ENCODE measurements at regions not wholly inside any gene's neighbourhood (a gene's known extent, or its start where the extent isn't known, plus 50 kb on each side); places are given as distances from the start of the nearest gene placed in this dataset.

DNA sequence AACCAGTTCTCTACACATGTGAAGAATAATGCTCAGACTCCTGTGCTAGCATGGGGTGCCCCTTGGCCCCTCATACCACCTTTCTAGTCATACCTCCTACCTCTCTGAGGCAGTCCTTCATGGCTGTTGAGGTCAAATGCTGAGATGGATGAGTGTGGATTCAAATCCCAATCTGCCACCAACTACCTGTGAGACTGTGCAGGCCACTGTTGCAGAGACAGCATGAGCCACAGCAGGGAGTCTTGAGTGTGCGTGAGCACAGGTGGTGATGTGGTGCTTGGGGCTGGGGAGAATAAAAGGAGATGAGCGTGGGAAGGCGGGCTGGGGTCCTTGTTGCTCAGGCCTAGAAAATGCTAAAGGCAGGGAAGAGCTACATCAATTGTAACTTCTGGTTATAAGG is 218.0 kb upstream of the E2F8 start:
- intact Hi-C loops (cut with DNase I): no loop called here

GRCh38 chr11:19458231-19458630 is 217.5 kb upstream of the E2F8 start:
- intact Hi-C loops (cut with DNase I): no loop called here
- DNase-seq (ENCODE audit: low spot score): no peak

More for the DNA sequence above, 218.0 kb upstream of the E2F8 start:
- DNase-seq (ENCODE audit: low spot score): no peak

DNA sequence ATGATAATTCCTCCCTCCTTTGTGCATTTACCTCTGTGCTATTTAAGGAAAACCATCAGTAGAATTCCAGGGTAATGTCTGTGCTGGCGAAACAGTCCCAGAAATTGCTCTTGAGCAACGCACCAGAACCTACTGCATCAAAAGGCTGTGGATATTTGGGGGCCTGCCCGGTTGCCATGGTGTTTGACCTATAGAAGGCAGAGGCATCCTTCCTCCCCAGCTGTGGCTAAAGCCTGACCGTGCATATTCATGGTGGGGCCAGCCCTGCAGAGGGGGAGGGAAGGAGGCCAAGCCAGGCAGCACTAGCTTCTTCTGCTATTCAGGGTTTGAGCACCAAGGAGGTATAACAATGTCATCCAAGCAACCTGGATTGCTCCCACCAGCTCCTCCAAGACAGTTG is 215.0 kb upstream of the E2F8 start:
- intact Hi-C loops (cut with DNase I): no loop called here
- no peak for DNase-seq (ENCODE audit: low spot score)

DNA sequence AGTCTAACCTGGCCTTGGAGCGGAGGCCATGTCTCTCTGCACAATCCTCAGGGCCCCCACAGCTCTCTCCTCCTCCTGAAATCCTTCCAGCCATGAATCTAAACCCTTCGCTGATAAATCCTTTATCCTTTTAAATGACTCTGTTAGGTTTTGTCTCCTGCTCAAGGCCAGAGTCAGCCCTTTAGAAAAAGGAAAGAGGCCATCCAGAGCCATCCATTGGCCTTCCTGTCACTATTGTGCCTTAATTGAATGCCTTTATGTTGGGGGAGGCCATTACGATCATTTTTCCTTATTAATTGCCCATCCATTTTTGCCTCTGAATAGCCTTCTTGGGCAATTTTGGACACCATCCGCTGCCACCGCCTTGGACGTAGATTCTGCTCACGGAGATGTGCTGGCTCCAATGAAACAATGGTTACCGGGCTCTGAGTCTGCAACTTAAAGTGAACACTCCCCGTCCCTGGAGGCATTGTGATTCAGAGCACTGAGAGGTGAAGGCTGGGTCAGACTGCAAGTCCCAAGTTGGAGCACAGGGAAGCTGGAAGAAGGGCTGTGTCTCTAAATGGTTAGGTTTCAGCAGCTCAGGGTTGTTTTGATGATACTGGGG is 213.0 kb upstream of the E2F8 start:
- peak; percentile 89 for DNase-seq (ENCODE audit: low spot score)
- intact Hi-C loops (cut with DNase I): no loop called here

- intact Hi-C loops (cut with DNase I): no loop called here
- DNase-seq (ENCODE audit: low spot score): no peak
Measured at GRCh38 chr11:19451609-19452008, 210.9 kb upstream of the E2F8 start.

DNA sequence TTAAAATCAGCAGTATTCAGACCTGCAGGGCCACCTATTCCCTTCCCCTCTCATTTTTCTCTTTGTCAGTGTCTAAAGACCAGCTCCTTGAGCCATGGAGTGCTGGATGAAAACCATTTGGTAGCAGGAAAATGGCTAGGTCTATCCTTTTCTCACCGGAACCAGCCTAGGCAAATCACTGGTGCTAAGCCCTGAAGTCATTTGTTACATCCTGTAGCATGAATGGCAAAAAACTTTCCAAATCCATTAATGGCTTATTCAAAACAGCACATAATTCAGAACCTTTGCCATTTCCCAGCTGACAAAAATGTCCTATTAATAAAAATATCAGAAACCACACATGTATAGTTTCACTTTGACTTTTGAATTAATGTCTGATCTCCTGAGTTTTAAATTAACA is 209.5 kb upstream of the E2F8 start:
- DNase-seq (ENCODE audit: low spot score): no peak
- intact Hi-C loops (cut with DNase I): no loop called here

DNA sequence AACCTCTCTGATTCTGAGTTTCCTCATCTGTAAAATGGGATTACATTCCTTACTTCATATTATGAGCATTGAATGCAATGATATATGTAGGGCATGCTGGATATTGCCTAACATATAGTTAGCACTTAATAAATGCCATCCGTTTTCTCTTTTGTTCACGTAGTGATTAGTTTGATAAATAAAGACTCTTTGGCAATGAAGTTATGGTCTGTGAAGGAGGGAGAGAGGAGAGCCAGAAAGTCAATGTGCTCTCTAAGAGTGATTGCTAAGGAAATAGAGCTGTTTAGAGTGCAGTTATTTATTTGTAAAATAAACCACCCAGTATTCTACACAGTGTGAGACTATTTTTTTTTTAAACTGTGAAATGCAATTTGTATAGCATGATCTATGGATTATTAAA is 207.9 kb upstream of the E2F8 start:
- DNase-seq (ENCODE audit: low spot score): no peak
- intact Hi-C loops (cut with DNase I): no loop called here

DNA sequence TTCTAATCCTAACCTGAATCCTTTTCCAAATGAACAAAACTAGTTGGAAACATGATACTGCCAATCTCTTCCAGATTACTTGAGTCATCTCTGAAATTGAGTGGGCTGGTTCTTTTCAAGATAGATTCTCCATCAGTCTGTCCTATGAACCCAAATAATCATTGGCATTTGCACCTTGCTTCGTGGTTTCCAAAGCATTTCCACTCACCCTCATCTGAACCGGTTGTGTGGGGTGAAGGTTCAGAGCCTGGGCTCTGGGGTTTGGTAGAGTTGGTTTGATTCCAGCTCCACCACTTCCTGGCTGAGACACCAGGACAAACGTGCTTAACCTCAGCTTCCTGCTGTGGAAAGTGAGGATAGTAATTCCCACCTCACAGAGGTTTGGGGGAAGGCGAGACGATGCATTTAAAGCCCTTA is 206.4 kb upstream of the E2F8 start:
- intact Hi-C loops (cut with DNase I): no loop called here
- no peak for DNase-seq (ENCODE audit: low spot score)

DNA sequence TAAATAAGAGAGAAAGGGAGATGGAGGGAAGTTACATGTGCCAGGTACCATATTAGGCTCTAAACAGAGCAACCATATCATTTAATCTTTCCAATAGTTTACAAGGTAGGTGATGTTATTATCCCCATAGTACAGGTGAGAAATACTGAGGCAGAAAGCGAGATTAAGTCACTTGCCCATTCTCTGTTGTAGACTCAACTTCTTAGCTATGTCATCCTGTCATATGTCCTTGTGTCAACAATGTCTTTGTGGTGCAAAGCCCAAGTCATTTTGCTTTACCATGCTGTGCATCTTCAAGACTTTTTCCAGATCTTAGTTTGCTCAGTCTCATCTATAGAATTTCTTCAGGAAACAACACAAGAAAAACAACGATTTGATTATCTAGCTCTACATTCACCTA is 205.0 kb upstream of the E2F8 start:
- DNase-seq (ENCODE audit: low spot score): no peak
- intact Hi-C loops (cut with DNase I): no loop called here

GRCh38 chr11:19444231-19444630 is 203.5 kb upstream of the E2F8 start:
- no peak for DNase-seq (ENCODE audit: low spot score)
- intact Hi-C loops (cut with DNase I): no loop called here

GRCh38 chr11:19442554-19442910 is 201.8 kb upstream of the E2F8 start:
- no peak for DNase-seq (ENCODE audit: low spot score)
- intact Hi-C loops (cut with DNase I): no loop called here

DNA sequence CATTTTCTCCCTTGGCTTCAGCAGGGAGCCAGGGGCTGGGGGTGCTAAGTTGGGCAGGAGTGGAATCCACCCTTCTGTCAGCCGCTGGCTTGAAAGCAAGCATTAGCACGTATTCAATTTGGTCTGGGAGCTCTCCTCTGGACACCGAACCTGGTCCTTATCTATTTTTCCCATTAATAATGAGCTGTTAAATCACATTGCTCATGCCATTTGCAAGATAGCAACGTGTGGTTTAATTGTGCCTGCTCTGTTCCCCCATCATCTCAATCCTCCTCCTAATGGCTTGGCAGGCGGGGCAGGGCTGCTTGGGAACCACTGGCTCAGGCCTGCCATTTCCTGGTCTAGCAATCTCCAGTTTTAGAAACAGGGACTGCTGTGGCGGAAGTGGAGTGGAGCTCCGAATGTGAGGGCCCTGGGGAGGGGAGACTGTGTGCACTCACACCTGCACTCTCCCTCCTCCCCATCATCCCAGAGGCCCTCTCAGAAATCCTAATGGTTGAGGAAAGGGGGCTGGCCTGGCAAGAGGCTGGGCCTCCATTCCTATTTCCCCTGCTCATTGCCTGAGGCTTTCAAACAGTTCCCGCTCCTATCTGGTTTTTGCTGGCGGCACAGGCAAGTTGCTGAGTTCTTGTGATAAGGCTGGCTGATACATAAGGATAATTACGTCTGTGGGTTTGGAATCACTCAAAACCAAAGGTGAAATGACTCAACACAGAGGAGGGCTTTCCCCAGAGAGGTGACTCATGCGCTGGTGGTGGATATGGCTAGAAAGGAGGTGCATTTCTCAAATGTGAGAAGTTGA is 201.2 kb upstream of the E2F8 start:
- intact Hi-C loops (cut with DNase I): no loop called here
- peak; percentile 89 for DNase-seq (ENCODE audit: low spot score)

DNA sequence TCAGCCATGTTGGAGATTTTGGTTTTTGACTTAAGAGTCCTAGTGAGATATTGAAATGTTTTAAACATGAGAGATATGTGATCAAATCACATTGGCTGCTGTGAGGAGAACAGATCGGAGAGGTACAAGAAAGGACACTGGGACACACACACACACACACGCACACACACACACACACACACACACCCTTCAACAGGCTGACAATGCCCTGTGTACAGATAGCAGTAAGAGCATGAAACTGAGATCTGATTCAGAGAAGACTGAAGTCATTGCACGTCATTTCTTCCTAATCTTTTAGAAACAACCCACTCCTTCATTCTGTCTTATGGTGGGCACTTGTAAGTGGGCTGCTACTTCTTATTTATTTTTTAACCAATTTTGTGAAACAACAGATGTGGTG is 200.5 kb upstream of the E2F8 start:
- no peak for DNase-seq (ENCODE audit: low spot score)
- intact Hi-C loops (cut with DNase I): no loop called here

- intact Hi-C loops (cut with DNase I): no loop called here
Measured at GRCh38 chr11:19437760-19438159, 197.0 kb upstream of the E2F8 start.

GRCh38 chr11:19436932-19437331 is 196.2 kb upstream of the E2F8 start:
- no peak for DNase-seq (ENCODE audit: low spot score)

More at GRCh38 chr11:19437760-19438159, 197.0 kb upstream of the E2F8 start:
- DNase-seq (ENCODE audit: low spot score): no peak

GRCh38 chr11:19435306-19435989 is 194.7 kb upstream of the E2F8 start:
- DNase-seq (ENCODE audit: low spot score): no peak
- intact Hi-C loops (cut with DNase I): no loop called here

More at GRCh38 chr11:19436932-19437331, 196.2 kb upstream of the E2F8 start:
- intact Hi-C loops (cut with DNase I): no loop called here

GRCh38 chr11:19433791-19434190 is 193.0 kb upstream of the E2F8 start:
- no peak for DNase-seq (ENCODE audit: low spot score)
- intact Hi-C loops (cut with DNase I): no loop called here

GRCh38 chr11:19433367-19433766 is 192.6 kb upstream of the E2F8 start:
- no peak for DNase-seq (ENCODE audit: low spot score)
- intact Hi-C loops (cut with DNase I): no loop called here

- DNase-seq (ENCODE audit: low spot score): no peak
Measured at GRCh38 chr11:19432370-19433061, 191.8 kb upstream of the E2F8 start.

GRCh38 chr11:19430754-19431398 is 190.1 kb upstream of the E2F8 start:
- no peak for DNase-seq (ENCODE audit: low spot score)
- intact Hi-C loops (cut with DNase I): no loop called here

More at GRCh38 chr11:19432370-19433061, 191.8 kb upstream of the E2F8 start:
- intact Hi-C loops (cut with DNase I): no loop called here
